IPS-NIHi7 (cell line): ENCODE measurements at regions not wholly inside any gene's neighbourhood (a gene's known extent, or its start where the extent isn't known, plus 50 kb on each side); places are given as distances from the start of the nearest gene placed in this dataset.

ENCODE experiments used
- DNase-seq: peaks from one replicate; pipeline ENCODE4 v3.0.0; 2012; ENCODE audit warnings: mixed read lengths; ENCODE audit errors: extremely low spot score

GRCh38 chr13:75231235-75231634 lies 250.7 kb downstream of the TBC1D4 start:
- no peak for DNase-seq

GRCh38 chr13:75226733-75227435 lies 255.1 kb downstream of the TBC1D4 start:
- no peak for DNase-seq

- peak; percentile 39 for DNase-seq
Observed at GRCh38 chr13:75226092-75226491, 255.9 kb downstream of the TBC1D4 start.

GRCh38 chr13:75225288-75226032 lies 256.5 kb downstream of the TBC1D4 start:
- DNase-seq: no peak

- no peak for DNase-seq
Observed at GRCh38 chr13:75224053-75224742, 257.8 kb downstream of the TBC1D4 start.

- DNase-seq: no peak
Observed at GRCh38 chr13:75222031-75222430, 259.9 kb downstream of the TBC1D4 start.

- DNase-seq: no peak
Observed at GRCh38 chr13:75220861-75221260, 261.1 kb downstream of the TBC1D4 start.

GRCh38 chr13:75220238-75220542 lies 261.8 kb downstream of the TBC1D4 start:
- peak; percentile 14 for DNase-seq

DNA sequence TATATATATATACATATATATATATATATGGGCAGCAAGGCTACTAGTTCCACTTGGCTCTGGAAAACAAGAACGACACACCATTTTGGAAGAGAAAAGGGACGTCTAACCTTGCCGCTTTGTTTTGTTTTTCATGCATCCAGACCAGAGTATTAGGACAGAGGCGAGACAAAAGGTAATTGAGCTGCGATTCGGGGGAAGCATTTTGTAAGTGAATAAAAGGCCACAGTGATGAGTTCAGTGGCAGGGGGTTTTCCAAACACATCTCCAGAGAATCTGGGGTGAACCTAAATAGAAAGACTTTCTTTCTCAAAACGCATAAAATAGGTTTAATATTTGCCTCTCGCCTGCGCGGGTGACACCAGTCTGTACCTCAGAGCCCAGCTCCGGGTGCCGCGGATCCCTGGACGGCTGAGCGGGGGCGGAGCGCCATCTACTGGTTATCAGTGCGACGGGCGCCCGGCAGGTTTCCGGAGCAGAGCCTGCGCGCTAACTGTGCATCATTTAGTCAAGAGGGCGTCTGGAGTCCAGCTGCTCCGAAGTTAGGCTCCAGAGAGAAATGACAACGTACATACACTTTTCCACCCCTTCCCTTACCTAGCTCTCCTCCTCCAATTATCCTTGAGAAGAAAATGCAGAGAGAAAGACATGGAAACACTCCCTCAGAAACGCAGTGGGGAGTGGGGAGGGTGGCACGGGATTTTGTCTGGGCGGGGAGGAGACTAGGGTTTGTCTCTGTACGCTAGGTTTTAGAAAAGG lies 262.3 kb downstream of the TBC1D4 start:
- peak; percentile 94 for DNase-seq

DNA sequence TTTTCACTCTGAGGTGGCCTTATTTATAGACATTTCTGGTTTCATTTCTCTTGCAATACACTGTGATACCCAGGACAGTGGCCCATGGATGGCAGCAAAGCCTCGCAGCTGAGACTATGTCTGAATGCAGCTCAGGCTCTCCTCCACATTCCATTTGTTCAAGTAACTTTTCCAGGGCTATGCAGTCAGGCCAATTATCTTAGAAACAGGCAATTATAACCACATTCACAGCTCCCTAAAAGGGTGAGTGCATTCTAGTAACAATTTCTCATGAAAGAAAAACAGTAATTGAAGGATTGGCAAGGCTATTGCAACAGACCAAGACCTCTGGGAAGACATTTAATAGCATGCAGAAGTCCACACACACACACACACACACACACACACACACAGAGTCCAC lies 264.0 kb downstream of the TBC1D4 start:
- DNase-seq: no peak

GRCh38 chr13:75216038-75216437 lies 265.9 kb downstream of the TBC1D4 start:
- DNase-seq: no peak

DNA sequence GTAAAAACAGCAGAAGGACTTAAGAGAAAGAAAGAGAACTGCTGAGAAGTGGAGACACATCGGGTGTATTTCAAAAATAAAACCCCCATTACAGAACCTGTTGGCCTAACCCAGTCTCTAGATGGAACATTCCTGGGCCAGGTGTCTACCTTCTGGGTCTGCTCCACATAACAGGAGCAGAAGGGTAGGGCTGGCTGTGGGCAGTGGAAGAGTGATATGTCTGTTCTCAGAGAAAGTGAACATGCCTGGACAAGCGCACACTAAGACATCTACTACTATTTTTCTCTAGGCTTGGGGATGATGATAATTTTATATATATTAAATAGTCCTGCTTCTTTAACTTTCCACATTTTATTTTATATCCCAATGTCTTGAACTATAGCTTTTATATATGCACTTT lies 267.1 kb downstream of the TBC1D4 start:
- DNase-seq: no peak

GRCh38 chr13:75202981-75203380 lies 279.0 kb downstream of the TBC1D4 start:
- DNase-seq: no peak

DNA sequence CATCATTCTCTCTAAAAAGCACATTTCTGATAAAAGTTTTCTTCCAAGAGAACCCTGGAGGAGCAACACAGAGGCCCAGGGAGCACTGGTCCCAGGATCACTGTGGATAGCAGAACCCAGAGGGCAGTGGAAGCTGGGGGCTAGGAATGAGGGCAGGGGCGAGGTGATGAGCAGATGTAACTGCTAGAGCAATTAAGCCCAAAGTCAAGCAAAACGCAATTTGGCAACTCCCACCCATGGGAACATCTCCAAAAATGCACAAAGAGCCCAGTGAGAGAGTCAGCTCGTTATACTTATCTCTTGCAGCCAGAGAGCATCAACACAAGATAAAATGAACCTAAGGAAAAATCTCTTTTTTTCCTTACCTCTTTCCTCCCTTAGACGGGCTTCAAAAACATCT lies 284.2 kb downstream of the TBC1D4 start:
- no peak for DNase-seq

- DNase-seq: no peak
Observed at GRCh38 chr13:75196147-75196837, 285.7 kb downstream of the TBC1D4 start.

DNA sequence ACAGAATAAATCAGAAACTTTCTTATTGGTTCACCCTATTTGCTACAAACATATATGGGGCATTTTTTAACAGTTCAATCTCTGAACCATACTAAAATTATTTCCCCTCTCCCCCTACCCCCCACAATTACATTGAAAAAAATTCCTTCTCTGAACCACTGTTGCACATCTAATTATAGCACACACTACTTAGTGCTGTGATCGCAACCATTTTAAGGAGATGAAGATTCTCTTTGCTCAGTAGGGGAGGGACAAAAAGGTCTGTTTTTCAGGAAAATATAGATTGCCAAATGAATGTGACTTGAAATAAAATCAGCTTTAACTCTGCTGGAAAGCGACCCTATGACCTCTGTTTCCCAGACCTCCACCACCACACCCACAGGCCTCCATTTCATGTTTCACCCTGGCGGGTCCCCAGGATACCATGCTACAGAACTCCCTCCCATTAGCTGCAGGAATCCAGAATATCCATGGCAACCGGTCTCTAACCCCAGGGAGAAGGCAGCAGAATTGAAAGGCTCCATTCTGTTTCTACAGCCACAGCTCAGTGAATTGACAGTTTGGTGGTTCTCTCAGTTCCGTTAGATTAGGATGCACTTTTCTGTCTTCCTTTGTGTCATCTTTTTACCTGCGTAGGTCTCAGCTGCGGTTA lies 286.3 kb downstream of the TBC1D4 start:
- DNase-seq: peak; percentile 11

- DNase-seq: no peak
Observed at GRCh38 chr13:75194717-75195462, 287.1 kb downstream of the TBC1D4 start.

- DNase-seq: no peak
Observed at GRCh38 chr13:75186379-75186778, 295.6 kb downstream of the TBC1D4 start.

GRCh38 chr13:75181906-75182305 lies 300.1 kb downstream of the TBC1D4 start:
- no peak for DNase-seq

GRCh38 chr13:75180805-75181455 lies 301.0 kb downstream of the TBC1D4 start:
- DNase-seq: no peak
